ENCODE measurements at regions not wholly inside any gene's neighbourhood (a gene's known extent, or its start where the extent isn't known, plus 50 kb on each side); places are given as distances from the start of the nearest gene placed in this dataset.

DNA sequence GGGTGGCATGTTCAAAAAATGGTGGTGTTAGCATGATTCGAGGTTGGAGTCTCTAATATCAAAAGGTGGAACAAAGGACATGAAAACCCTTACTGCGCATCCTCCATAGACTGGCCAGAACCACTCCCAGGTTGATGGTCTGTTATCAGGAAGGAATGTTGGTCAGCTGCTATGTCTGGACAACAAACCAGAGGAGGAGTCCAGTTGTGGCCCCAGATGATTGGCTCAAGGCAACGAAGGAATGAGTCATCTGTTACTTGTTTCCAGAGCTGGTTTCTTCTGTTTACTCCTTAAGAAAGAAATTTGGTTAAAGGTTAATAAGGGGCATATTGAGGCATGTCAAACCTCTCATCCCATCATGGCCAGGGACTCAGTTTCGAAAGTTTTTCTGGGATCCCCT, 56.8 kb upstream of the GRIA4 start:
- DNase-seq: no peak

DNA sequence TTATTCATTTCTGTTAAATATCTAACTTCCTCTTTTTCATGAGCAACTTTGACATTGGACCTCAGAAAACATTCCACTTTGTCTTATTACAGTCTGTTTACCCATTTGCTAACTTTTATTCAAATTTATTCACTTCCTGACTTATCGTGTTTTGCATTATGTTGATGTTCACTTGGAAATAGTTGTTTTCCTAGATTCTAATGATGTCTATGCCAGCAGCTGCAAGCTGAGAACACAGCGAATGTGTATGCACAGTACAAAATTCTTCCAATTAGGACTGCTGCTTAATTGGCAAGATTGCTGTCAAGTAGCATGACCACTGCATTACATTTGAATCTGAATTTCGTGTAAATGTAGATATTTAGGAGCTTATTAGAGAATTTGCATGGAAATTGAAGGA, 61.5 kb upstream of the GRIA4 start:
- DNase-seq: no peak

DNA sequence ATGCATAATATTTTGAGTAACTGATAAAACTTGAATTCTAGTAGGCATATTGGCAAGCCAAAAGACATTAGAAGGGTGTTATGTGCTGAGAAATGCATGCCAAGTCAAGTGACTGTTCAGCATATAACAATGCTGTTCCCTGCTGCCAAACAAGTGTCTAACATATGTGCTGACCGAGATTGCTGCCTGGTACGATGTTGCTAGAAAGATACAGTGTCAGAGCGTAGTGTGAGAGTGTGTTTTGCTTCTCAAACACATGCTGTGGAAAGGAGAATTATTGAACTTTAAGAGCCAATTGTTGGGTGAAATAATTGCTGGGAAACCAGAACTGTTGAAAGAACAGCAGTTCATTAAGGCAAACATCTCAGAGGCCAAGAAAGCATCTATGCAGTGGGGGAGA, 71.3 kb upstream of the GRIA4 start:
- no peak for DNase-seq

DNA sequence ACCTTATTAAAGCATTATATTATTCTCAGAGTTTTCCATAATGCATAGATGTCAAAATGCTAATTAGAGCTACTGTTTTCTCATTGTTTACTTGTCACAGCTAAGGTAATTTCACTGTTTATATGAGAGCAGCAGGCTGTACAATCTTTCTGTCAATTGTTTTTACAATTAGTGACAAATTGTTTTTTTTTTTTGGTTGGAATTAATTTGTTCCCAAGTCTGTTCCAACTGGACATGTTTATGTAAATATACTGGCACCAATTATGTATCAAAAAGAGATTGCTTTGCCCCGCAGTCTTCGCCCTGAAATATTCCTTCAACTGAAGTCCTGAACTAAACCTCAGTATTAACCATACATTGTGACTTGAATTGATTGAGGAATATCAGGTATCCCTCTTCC, 72.3 kb upstream of the GRIA4 start:
- DNase-seq: no peak

DNA sequence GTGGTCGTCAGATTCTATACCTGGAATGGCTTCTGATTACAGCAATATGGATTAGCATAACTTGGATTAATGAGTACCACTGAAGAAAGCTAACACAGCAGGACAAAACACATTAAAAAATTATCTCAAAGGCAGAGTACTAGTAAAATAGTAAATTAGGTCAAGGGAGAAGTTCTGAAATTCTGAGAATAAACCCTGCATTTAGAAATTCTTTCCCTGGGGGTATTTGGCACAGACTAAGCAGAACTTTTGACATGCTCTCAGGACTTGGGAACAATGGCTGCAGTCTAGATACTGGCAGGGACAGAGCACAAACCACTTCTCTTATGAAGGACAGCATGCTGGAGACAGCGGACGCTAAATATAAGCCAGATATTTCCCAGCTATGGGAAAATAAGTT, 85.6 kb upstream of the GRIA4 start:
- peak in 2 of 56 donors; percentile 1 for DNase-seq

DNA sequence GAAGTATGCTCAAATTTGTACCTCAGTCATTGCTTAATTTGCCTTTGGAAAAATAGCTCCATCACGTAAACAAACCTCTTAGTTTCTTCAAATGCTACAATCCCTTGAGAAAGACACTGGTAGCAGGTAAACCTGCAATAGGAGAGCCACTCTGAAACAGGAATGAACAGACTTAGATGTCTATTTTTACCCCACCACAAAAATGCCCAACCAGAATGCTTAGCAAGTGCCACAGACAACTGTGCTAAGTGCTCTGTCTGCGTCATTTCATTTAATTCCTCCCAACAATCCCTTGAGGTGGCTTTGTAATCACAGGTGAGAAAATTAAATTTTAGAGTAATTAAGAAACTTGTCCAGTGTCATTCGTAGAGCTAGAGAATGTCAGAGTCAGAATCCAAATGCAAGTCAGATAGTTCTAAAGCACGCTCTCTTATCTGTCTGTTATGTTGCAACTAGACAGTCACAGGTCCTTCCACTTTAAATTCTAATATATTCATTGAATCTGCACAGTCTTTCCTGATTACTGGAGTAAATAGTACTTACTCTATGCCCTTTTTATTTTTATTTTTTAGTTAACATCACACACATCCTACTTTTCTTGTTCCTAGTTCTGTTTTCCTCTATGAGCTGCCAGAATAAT, 89.0 kb upstream of the GRIA4 start:
- DNase-seq: no peak

DNA sequence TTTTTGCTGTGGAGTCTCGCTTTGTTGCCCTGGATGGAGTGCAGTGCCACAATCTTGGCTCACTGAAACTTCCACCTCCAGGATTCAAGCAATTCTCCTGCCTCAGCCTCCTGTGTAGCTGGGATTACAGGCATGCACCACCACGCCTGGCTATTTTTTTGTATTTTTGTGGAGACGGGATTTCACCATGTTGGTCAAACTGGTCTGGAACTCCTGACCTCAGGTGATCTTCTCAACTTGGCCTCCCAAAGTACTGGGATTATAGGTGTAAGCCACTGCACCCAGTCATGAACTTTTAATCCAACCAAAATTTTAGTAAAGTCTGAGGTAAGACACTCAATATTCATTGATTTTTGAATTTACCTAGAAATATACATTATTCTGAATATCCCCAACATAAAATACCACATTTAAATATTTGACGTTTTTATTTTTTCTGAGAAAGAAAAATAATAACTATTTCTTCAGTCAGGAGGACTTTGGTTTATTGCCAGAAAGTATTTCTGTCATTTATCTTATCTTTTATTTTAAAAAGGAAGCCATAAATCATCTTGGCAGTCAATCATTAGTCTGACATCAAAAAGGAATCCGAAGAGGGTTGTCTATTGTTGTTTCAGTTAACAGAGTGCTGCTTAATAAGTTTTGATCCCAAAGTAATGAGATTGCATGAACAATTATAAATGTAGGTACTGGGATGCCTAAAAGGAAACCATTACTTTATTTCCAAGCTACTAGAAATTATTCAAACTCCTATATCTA, 102.2 kb upstream of the GRIA4 start:
- DNase-seq: no peak

DNA sequence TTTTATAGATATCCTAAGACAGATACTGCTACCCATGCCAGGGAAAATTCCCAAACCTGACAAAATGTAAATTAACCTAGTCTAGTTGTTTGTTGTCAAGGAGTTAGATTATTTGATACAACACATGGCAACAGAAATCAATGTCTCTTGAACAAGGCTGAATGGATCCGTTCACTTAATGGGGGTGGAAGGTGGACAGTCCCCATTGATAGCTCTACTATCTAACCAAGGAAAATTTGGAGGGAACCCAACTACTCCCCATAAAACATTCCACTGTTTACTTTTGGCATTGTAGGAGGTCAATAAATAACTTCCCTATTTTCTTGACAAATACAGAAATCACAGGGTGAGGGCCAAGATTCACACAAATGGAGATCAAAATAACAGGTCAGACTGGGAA, 117.9 kb upstream of the GRIA4 start:
- DNase-seq: no peak

DNA sequence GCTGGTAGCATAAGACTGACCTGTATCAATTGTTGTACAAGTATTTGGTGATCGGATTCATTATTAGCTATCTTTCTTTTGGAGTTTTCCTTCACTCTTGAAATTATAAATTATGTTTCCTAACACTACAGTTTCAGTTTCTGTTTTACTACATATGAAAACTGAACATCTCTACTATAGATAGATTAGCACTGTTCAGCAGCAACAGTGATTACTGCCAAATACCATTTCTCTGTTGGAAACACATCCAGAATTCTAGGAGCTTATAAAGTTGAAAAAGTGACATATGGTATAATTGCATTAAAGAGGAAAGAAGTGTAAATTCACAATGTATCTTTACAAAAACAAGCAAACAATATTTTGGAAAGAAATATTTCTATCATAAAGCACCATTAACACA, 118.5 kb upstream of the GRIA4 start:
- DNase-seq: no peak

DNA sequence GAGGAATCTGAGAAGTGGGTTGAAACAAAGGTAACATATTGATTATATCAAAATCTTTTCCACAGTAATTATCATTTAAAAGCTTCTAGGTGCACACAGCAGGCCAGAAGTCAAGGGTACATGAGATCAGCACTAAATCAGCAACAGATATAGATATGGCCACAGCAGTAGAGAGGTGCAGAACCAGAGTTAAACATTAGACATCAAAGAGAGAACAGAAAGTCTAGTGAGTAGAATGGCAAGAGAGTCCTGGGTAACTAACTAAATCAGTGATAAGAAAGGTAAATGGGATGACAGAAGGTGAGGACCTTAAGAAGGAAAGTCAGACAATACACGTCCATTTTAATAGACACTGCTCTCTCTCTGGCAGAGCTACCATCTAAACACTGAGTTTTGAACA, 119.5 kb upstream of the GRIA4 start:
- no peak for DNase-seq

DNA sequence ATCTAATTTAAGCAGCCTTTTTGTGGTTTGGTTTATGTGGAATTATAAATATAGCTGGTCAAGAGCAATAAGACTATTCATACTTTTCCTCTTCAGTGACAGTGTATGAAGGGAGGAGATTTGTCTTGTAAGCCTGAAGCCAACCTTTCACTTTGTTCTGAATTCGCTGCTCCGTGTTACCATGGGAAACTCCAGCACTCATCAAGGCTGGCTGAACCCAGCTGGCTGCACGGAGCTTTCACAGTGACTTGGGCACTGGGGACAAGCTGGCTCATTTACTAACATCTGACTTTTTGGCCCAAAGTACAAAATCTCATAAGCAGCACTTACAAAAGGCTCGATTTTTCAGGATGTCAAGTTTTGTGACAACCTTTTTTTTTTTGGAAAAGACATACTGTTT, 120.4 kb upstream of the GRIA4 start:
- peak in 16 of 56 donors; percentile 0 to 34 (median 6) for DNase-seq

DNA sequence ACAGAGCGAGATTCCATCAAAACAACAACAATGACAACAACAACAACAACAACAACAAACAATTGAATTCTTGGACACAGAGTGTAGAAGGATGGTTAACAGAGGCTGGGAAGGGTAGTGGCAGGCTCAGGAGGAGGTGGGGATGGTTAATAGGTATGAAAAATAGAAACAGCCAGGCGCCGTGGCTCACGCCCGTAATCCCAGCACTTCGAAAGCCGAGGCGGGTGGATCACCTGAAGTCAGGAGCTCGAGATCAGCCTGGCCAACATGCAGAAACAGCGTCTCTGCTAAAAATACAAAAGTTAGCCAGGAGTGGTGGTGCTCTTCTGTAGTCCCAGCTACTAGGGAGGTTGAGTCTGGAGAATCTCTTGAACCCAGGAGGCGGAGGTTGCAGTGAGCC, 122.9 kb upstream of the GRIA4 start:
- DNase-seq: no peak

DNA sequence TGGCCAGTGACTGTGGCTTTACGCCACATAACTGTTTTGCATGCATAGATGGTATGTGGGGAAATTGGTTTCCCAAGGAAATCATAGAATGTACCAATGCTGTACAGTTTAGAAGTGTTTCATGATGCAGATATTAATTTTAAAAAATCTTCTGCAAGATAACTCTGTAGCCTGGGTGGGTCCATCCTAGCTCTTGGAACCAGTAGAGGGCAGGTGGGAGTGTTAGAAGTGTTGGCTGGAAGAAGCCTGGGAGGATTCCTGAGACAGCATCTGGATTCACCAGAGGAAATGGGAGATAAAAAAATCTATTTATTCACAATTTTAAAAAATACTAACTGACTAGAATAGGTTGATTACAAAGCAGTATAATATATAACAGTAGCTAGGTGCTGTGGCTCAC, 139.9 kb upstream of the GRIA4 start:
- no peak for DNase-seq

DNA sequence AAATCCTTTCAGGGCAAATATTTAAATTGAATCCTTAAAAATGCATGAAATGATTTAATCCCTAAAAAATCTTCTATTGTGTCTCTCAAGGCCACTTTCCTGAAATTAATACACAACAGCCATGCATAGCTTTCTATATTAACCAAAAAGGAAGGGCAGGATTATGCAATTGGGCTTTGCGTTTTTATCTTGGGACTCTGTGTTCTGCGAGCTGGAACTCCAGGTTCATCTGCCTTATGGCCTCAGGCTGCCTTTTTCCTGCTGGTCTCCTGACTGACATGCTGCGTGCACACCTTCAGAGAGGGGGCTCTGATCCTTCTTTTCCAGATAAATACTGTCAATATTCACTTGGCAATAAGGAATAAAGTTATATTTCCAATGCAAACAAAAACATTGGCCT, 141.7 kb upstream of the GRIA4 start:
- no peak for DNase-seq

DNA sequence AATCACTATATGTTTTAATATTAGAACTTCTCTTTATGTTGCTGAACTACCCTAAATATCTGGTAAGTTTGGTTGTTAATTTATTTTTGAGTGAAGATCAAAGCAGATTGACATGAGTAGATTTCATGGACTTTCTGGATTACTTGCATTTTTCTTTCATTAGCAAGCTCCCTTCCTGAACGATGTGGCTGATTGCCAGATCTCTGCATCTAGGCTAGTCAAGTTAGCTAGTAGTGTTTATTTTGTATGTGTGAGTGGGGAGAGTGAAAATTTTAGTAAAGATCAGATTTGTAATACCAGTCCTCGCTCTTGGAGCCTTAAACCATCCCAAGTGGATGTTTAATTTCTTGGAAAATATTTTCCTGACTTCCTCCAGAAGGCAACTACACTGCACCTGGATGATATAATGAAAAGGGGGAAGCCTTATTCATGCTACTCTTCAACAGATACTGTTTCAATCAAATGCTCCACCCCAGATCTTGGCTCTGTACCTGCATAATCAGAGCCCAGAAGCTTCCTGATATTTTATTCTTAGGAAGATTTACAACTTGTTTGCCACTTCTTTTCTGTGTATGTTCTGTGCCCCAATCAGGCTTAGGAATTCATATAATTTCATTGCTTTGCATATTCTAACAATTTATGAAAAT, 143.2 kb upstream of the GRIA4 start:
- DNase-seq: no peak

DNA sequence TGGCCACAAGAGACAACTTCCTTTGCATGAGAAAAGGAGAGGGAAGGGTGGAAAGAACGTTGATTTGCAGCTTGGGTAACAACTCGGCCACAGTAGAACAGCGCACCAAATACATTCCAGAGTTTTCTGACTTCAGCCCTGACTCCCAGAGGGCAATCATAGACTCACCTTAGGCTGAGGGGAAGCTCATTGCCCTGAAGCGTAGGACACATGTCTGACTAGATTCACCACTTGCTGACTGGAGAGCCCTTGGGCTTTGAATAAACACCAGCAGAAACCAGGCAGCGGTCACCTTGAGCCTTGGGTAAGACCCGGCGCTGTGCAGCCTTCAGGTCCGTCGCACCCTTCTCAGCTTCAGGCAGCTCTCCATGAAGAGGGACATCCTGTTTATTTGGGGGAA, 151.8 kb upstream of the GRIA4 start:
- DNase-seq: no peak

DNA sequence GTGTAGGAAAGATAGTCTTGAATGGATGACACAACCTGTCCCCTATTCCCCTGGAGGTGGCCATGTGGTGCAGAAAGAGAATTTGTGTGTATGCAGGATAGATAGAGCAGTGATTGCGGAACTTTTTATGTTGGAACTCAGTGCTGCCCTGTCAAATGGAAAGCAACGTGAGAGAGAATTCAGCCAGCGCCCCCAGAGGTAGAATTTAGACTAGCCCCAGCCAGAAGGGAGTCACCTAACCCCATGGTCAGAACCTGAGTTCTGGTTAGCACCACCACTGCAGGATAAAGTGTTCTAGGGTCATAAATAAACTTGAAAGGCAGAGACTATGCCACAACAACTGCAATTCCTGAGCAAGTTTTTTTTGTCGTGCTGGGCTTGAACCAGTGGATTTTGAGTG, 152.9 kb upstream of the GRIA4 start:
- no peak for DNase-seq

DNA sequence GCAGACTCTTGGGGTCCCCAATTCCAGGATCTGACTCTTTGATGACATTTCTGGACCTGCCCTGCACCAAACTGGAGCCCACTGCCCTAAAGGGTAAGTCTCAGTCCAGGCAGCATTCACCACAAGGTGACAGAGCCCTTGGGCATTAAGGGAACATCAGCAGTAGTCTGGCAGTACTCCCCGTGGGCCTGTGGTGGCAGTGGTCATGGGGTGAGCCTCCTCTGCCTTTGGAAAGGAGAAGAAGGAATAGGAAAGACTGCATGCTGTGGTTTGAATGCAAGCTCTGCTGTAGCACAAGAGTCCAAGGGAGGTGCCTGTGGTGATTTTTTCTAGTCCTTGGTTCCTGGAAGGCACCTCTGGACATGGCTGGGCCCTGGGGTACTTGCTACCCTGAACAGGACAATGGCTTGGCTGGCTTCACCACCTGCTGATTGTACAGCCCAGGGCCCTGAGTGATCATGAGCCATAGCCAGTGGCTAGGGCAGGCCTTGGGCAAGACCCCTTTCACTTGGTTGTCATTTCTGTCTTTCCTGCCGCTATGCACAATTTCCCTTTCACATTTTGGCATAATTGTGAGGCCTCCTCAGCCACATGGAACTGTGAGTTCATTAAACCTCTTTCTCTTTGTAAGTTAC, 160.7 kb upstream of the GRIA4 start:
- no peak for DNase-seq

DNA sequence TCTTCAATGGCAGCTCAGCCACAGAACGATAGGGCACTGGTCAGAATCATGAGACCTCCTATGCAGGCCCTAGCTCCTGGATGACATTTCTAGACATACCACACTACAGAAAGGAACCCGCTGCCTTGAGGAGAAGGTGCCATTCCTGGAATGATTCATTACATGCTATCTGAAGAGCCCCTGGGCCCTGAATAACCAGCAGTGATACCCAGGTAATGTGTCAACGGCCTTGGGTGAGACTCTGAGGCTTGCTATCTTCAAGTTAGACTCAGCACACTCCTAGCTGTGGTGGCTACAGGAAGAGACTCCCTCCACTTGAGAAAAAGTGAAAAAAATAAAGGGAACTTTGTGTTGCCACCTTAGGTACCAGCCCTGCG, 161.2 kb upstream of the GRIA4 start:
- DNase-seq: no peak

DNA sequence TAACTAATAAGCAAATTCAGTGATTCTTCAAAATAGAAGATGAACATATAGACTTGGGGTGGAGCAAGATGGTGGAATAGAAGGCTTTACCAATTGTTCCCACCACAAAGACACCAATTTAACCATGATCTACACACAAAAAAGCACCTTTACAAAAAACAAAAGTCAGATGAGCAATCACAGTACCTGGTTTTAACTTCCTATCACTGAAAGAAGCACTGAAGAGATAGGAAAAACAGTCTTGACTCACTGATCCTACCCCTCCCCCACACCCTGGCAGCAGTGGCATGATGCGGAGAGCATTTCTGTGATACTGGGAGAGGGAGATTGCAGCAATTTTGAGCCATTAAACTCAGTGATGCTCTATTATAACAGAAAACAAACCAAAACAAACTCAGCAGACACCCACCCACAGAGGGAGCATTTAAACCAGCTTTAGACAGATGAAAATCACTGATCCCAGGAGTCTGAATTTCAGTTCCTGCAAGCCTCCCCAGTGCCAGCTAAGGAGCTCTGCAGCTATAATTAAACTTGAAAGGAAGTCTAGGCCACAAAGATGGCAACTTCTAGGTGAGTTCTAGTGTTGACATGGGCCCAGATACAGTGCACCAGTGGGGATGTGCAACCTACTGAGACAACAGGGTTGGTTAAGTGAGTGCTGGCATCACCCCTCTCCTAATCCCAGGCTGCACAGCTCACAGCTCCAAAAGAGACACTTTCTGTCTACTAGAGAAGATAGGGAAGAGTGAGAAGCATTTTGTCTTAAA, 161.8 kb upstream of the GRIA4 start:
- no peak for DNase-seq

DNA sequence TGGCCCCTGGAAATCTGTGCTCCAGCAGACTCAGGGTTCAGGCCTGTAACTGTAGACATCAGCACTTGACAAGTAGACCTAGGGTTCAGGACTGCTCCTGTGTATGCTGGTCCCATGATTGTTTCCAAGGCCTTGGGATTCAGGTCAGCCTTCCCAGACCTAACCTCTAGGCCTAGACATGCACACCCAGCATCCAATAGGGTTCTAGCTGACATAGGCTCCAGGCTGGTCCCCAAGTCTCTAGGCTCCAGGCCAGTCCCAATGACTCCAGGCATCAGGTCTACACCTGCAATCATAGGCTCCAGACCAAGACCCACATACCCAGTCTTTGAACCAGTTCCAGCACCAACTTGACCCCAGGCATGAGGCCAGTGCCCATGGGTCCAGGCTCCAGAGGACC, 166.2 kb upstream of the GRIA4 start:
- DNase-seq: no peak

All from nucleus accumbens (tissue), 56 donors.